ENCODE measurements at regions not wholly inside any gene's neighbourhood (a gene's known extent, or its start where the extent isn't known, plus 50 kb on each side); places are given as distances from the start of the nearest gene placed in this dataset.
A peak's percentile ranks its signal among the peaks of the same experiment; 100 is the strongest.

DNA sequence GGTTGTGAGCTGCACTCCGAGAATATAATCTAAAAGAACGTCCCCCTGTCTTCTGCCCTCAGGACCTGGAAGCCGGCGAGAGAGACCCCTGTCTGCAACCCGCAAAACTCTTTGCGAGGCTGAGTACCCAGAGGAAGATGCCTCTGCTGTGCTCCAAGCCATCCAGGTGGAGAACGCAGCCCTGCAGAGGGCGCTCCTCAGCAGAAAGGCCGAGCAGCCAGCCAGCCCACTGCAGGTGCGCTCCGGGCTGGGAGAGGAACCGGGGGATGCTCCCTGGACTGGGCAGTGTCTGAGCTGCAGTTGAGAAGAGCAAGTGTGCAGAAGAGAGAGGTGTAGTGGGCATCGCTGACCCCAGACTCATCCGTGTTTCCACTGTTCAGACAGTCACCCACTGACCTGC, 148.3 kb downstream of the KATNIP start:
- Mint-ChIP-seq H3K9me3 (no peaks in the 10 kb centered on the region), H3K27ac (no peak overlapping the region), H3K4me3 (no peak overlapping the region), H3K4me1 (ENCODE audit: low read depth) (no peaks in the 10 kb centered on the region), H3K27me3 (ENCODE audit: low read depth) (no peaks in the 10 kb centered on the region), H3K36me3 (ENCODE audit: insufficient read depth in 2 of 2) (no peaks in the 10 kb centered on the region)
- peak in 1 of 2 donors; percentile 3 for DNase-seq
- ATAC-seq (replicated peaks in 1 of 2), result no peak

DNA sequence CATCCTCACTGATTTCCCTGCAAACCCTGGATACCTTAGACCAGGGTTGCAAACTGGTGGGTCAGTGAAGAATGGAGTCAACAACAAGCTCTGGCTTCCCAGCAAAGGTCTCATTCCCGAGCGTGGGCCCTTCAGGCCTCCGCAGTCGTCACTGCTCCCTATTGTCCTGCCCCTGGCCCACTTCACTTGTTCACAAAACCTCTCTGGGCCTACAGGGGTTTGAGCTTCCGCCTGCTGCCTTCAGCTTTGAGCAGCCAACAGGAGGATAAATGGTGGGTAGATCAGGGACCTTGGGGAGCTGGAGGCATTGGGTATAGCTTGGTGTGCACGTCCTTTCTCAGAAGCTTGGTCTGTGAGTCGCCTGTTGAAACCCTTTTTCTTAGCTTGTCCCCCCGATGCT, 148.8 kb downstream of the KATNIP start:
- H3K4me1 Mint-ChIP-seq (ENCODE audit: low read depth), result no peaks in the 10 kb centered on the region
- H3K27me3 Mint-ChIP-seq (ENCODE audit: low read depth), result no peaks in the 10 kb centered on the region

DNA sequence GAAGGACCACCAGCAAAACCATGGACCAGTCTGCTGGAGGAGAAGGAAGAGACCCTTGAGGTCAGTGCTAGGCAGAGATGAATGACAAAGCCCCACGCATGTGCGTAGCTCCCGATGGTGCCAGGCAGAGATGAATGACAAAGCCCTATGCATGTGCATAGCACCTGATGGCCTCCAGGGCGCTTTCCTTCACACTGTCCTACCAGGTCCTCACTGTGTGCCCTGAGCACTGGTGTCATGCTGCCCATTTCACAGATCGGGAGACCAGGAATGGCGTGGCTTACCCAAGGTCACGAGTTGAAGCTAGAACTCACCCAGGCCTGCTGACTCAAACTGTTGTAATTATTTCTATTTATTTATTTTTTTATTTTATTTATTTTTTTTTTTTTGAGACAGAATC, 149.6 kb downstream of the KATNIP start:
- H3K4me3 Mint-ChIP-seq, result no peak overlapping the region
- ATAC-seq (replicated peaks in 1 of 2) (no peak), DNase-seq (no peak)
- H3K27me3 Mint-ChIP-seq (ENCODE audit: low read depth), result no peaks in the 10 kb centered on the region
- H3K36me3 Mint-ChIP-seq (ENCODE audit: insufficient read depth in 2 of 2), result peaks cover 0 to 1% of the 10 kb centered on the region in 2 donors
- no peaks in the 10 kb centered on the region for H3K4me1 Mint-ChIP-seq (ENCODE audit: low read depth)
- H3K27ac Mint-ChIP-seq, result no peak overlapping the region
- no peaks in the 10 kb centered on the region for H3K9me3 Mint-ChIP-seq

More for the DNA sequence above, 148.8 kb downstream of the KATNIP start:
- DNase-seq (no peak), ATAC-seq (replicated peaks in 1 of 2) (no peak)
- Mint-ChIP-seq H3K9me3 (no peaks in the 10 kb centered on the region), H3K36me3 (ENCODE audit: insufficient read depth in 2 of 2) (no peaks in the 10 kb centered on the region), H3K27ac (no peak overlapping the region), H3K4me3 (no peak overlapping the region)

DNA sequence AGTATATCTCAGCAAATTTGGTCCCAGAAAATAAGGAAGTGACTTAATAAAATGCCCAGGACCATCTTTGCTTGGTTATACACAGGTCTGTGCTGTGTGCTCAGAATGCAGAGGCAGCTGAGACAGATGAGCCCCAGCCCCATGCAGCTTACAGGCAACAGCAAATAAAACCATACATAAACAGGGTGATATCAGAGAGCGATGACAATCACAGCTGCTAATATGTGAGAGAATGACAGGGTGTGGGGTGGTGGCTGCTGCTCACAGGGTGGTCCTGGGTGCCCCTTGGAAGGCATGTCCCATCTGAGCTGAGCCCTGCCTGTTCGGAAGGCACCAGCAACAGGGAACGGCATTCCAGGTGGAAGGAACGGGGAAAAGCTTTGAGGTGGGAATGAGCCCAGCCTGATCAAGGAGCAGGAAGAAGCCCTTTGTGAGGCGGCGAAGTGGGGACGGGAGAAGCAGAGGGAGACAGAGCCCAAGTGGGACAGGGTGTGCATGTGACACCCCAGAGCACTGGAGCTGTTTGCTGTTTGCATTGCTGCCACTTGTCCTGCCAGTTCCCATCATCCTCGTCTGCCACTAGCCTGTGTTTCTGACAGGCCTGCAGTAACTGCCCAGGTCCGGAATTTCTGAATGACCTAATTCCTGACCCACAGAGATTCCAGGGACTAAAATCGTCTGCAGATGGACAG, 150.5 kb downstream of the KATNIP start:
- Mint-ChIP-seq H3K4me1 (ENCODE audit: low read depth) (no peaks in the 10 kb centered on the region), H3K36me3 (ENCODE audit: insufficient read depth in 2 of 2) (peaks cover 0 to 1% of the 10 kb centered on the region in 2 donors), H3K4me3 (no peak overlapping the region), H3K9me3 (no peaks in the 10 kb centered on the region), H3K27ac (no peak overlapping the region), H3K27me3 (ENCODE audit: low read depth) (no peaks in the 10 kb centered on the region)
- no peak for ATAC-seq (replicated peaks in 1 of 2)
- DNase-seq, result no peak

DNA sequence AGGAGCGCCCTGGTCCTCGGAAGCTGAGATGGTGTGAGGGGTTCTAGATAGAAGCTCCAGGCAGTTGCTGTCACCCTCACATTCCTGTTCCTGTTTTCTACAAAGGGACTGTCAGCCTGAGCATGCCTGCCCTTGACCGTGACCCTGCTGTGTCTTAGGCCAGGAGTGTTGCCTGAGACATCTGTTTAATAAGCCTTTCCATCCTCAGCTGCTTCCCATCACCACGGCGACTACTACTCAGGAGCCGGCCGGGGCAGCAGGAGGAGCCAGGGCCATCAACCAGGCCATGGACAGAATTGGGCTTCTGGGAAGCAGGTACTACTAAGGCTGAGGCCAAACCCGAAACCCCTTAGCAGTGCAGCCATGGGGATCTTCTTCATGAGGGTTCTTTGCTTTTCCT, 151.4 kb downstream of the KATNIP start:
- no peak for ATAC-seq (replicated peaks in 1 of 2)
- Mint-ChIP-seq H3K36me3 (ENCODE audit: insufficient read depth in 2 of 2) (peaks cover 0 to 1% of the 10 kb centered on the region in 2 donors), H3K27ac (no peak overlapping the region), H3K4me3 (no peak overlapping the region), H3K27me3 (ENCODE audit: low read depth) (no peaks in the 10 kb centered on the region), H3K9me3 (no peaks in the 10 kb centered on the region), H3K4me1 (ENCODE audit: low read depth) (no peaks in the 10 kb centered on the region)
- DNase-seq, result no peak

DNA sequence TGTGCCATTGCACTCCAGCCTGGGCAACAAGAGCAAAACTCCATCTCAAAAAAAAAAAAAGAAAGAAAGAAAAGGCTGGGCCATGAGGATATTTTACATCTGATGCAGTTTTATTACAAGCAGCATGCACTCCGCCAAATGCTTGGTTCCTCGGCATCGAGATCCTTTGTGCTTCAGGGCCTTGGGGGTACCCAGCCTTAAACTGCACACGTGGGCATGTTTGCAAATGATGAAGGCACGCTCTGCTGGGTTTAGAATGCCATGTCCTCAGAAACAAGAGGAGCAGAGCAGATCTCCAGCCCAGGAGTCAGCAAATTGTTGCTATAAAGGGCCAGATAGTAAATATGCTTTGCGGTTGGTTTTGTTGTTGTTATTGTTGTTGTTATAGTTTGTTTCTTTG, 153.2 kb downstream of the KATNIP start:
- Mint-ChIP-seq H3K27ac (no peak overlapping the region), H3K9me3 (no peaks in the 10 kb centered on the region)

DNA sequence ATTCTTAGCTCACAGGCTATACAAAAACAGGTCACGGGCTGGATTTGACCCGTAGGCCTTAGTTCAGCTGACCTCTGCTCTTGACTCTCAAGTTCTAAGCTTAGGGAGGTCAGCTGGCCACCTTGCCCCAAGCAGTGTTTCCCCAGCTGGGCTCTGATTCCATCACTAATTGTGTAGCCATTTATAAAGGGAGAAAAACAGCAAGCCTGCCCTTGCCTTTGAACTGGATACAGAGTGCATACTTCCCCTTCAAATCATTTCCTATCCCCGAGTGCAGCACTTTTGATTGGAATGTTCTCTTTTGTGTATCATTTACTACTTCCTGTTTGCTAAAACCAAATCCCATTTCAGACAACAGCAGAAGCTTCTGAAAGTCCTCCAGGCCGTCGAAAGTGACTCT, 153.6 kb downstream of the KATNIP start:
- Mint-ChIP-seq H3K4me1 (ENCODE audit: low read depth) (no peaks in the 10 kb centered on the region), H3K27ac (no peak overlapping the region), H3K4me3 (no peak overlapping the region), H3K9me3 (no peaks in the 10 kb centered on the region), H3K36me3 (ENCODE audit: insufficient read depth in 2 of 2) (peaks cover 0 to 1% of the 10 kb centered on the region in 2 donors), H3K27me3 (ENCODE audit: low read depth) (no peaks in the 10 kb centered on the region)
- ATAC-seq (replicated peaks in 1 of 2) (no peak), DNase-seq (no peak)

More for the DNA sequence above, 153.2 kb downstream of the KATNIP start:
- no peak for DNase-seq
- Mint-ChIP-seq H3K27me3 (ENCODE audit: low read depth) (no peaks in the 10 kb centered on the region), H3K4me1 (ENCODE audit: low read depth) (no peaks in the 10 kb centered on the region), H3K36me3 (ENCODE audit: insufficient read depth in 2 of 2) (peaks cover 0 to 1% of the 10 kb centered on the region in 2 donors), H3K4me3 (no peak overlapping the region)
- no peak for ATAC-seq (replicated peaks in 1 of 2)

DNA sequence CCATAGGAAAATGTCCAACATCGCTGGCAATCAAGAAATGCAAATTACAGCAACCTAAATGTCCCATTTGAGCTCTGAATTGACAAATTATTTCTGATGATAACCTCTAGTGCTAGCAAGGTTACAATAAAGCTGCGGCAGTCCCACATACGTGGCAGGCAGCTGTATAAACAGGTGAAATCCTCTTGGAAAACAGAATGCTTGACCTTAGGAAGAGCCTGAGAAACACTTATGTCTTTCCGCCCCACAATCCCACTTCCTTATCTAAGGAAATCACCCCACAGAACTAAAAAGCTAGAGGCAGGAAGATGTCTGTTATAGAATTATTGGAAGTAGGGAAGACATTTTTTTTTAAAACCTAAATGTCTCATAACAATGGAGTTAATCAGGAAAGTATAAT, 154.3 kb downstream of the KATNIP start:
- Mint-ChIP-seq H3K4me3 (no peak overlapping the region), H3K27ac (no peak overlapping the region), H3K27me3 (ENCODE audit: low read depth) (no peaks in the 10 kb centered on the region)

DNA sequence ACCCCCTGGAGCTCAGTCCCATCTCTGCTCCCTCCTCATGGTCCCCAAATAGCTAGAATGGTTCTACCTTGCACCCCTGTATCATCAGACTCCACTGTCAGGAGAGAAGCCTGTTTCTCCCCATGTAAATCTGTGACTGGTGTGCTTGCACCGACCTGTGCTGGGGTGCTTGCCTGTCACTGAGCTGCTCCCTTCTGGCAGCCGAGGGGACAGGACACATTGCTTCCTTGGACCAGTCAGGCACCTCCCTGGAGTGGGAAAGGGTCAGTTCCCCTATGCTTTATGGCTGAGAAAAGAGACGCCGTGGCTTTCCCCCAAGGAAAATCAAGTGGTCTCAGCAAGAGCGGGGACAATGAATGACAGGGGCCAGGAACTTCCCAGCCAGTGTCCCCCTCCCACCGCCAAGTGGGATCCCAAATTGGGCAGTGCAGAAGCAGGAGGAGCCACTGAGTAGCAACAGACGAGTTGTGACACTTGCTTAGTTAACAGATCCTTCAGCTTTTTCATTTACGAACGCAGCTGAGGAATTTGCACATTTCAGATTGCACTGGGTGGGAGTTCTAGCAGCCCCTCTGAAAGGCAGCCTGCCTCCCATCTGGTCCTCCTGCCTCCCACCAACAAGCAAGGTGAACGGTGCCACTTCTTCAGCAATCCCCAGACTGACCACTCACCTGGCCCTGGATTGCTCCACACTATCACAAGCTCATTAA, 156.4 kb downstream of the KATNIP start:
- no peaks in the 10 kb centered on the region for H3K4me1 Mint-ChIP-seq (ENCODE audit: low read depth)
- H3K9me3 Mint-ChIP-seq, result no peaks in the 10 kb centered on the region
- H3K36me3 Mint-ChIP-seq (ENCODE audit: insufficient read depth in 2 of 2), result peaks cover 0 to 1% of the 10 kb centered on the region in 2 donors
- ATAC-seq (replicated peaks in 1 of 2) (no peak), DNase-seq (no peak)
- no peaks in the 10 kb centered on the region for H3K27me3 Mint-ChIP-seq (ENCODE audit: low read depth)
- no peak overlapping the region for H3K4me3 Mint-ChIP-seq
- no peak overlapping the region for H3K27ac Mint-ChIP-seq

More for the DNA sequence above, 154.3 kb downstream of the KATNIP start:
- DNase-seq (no peak), ATAC-seq (replicated peaks in 1 of 2) (no peak)
- no peaks in the 10 kb centered on the region for H3K9me3 Mint-ChIP-seq
- peaks cover 0 to 1% of the 10 kb centered on the region in 2 donors for H3K36me3 Mint-ChIP-seq (ENCODE audit: insufficient read depth in 2 of 2)
- no peaks in the 10 kb centered on the region for H3K4me1 Mint-ChIP-seq (ENCODE audit: low read depth)

DNA sequence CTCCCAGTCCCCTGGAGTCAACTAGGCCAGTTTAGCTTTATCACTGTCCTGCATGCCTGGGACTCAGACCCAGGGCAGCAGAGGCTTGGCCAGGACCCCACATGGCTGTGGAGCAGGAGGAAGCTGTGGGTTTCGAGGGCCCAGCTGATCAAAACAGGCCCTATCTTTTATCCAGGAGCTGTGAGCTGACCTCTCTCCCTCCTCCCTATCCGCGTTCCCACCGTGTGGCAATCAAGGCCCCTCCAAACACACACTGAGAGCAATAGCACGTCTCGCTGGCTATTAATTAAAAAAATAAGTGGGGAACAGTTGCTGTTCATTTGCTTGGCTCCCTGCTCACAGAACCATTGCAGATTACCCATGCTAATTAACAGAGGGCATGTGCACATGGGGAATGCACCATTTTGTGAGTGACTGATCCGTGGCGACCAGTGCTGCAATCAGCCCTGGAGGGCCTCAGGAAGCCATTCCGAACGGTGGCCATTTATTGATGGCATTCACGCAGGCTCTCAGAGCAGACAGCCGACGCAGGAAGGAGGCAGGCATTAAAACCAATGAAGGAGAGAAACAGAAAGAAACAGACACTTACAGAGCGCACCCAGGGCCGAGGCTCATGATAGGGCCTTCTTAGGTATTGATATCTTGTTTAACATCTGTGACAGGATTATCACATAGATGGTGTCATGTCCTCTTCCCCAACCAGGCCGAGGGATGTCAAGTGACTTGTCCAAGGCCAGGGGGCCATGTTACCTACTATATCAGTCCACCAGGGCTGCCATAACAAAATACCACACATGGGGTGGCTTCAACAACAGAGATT, 157.1 kb downstream of the KATNIP start:
- Mint-ChIP-seq H3K27me3 (ENCODE audit: low read depth) (no peaks in the 10 kb centered on the region), H3K36me3 (ENCODE audit: insufficient read depth in 2 of 2) (peaks cover 0 to 1% of the 10 kb centered on the region in 2 donors)
- DNase-seq, result no peak

DNA sequence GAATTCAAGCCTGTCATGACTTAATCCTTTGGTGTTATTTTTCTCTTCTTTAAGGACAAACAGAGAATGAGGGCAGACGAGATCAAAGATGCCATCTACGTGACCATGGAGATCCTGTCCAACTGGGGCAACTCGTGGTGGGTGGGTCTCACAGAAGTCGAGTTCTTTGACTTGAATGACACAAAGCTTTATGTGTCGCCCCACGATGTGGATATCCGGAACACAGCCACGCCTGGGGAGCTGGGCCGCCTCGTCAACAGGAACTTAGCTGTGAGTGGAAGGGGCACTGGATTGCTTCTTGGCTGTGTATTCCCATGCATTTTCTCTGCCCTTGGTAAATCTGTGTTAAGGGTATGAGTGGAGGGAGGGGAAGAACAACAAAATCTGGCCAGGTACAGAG, 158.7 kb downstream of the KATNIP start:
- DNase-seq, result no peak
- Mint-ChIP-seq H3K36me3 (ENCODE audit: insufficient read depth in 2 of 2) (peaks cover 0 to 1% of the 10 kb centered on the region in 2 donors), H3K27me3 (ENCODE audit: low read depth) (no peaks in the 10 kb centered on the region), H3K27ac (no peak overlapping the region), H3K4me3 (no peak overlapping the region), H3K9me3 (no peaks in the 10 kb centered on the region), H3K4me1 (ENCODE audit: low read depth) (no peaks in the 10 kb centered on the region)
- ATAC-seq (replicated peaks in 1 of 2), result no peak

More for the DNA sequence above, 157.1 kb downstream of the KATNIP start:
- no peaks in the 10 kb centered on the region for H3K4me1 Mint-ChIP-seq (ENCODE audit: low read depth)
- H3K9me3 Mint-ChIP-seq, result no peaks in the 10 kb centered on the region
- H3K27ac Mint-ChIP-seq, result no peak overlapping the region
- ATAC-seq (replicated peaks in 1 of 2), result no peak
- H3K4me3 Mint-ChIP-seq, result no peak overlapping the region

DNA sequence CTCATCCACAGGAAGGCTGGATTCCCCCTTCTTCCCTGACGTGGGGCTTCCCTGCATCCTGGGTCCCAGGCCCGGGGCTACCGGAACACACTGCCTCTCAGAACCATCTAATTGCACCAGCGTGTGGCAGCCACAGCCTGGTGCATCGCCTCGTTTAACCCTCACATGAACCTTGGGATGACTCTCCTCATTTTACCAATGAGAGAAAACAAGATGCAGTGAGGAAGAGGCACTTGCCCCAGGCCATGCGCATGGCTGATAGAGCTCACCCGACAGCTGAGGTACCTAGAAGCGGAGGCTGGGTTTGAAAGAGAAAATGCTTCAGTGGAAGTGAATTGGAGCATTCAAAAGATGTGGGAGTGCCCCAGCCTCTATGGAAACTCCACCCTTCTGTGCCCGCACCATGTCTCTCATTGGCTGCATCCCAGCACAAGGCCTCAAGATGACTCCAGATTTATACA, 162.3 kb downstream of the KATNIP start:
- no peaks in the 10 kb centered on the region for H3K27me3 Mint-ChIP-seq (ENCODE audit: low read depth)
- H3K4me1 Mint-ChIP-seq (ENCODE audit: low read depth), result no peaks in the 10 kb centered on the region
- H3K27ac Mint-ChIP-seq, result no peak overlapping the region
- no peak overlapping the region for H3K4me3 Mint-ChIP-seq
- DNase-seq (no peak), ATAC-seq (replicated peaks in 1 of 2) (no peak)
- no peaks in the 10 kb centered on the region for H3K36me3 Mint-ChIP-seq (ENCODE audit: insufficient read depth in 2 of 2)
- H3K9me3 Mint-ChIP-seq, result no peaks in the 10 kb centered on the region

DNA sequence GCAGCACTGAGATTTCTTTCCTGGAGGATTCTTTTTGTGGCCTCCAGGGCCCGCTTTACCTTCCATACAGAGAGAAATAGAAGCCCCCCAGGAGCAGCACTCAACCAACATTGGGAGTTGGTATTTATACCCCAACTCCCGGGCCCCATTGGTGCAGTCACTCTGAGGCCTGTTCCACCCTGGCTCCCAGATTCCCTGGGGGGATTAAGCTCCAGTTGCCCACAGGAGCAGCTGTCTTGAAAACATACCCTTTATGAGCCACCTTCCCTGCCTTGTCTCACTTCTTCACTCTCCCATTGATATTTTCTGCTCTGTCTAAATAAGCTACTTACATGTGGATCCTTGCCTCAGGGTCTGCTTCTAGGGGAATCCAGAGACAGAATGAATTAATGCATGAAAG, 167.8 kb downstream of the KATNIP start:
- DNase-seq, result no peak
- no peak for ATAC-seq (replicated peaks in 1 of 2)
- Mint-ChIP-seq H3K4me1 (ENCODE audit: low read depth) (no peaks in the 10 kb centered on the region), H3K27ac (no peak overlapping the region), H3K4me3 (no peak overlapping the region), H3K27me3 (ENCODE audit: low read depth) (no peaks in the 10 kb centered on the region), H3K36me3 (ENCODE audit: insufficient read depth in 2 of 2) (no peaks in the 10 kb centered on the region), H3K9me3 (no peaks in the 10 kb centered on the region)
